Epithelial cell of prostate (primary cell): ENCODE measurements at regions not wholly inside any gene's neighbourhood (a gene's known extent, or its start where the extent isn't known, plus 50 kb on each side); places are given as distances from the start of the nearest gene placed in this dataset.
"Not testable (repeated sequence)": the region's sequence is repeated elsewhere in the genome, so short reads cannot be mapped to it uniquely, and the experiment has no call there.

Experiments used
- DNase-seq: peaks from one replicate; pipeline ENCODE4 v3.0.0-alpha.2; 2011; ENCODE audit warnings: low read depth, low spot score
- H3K27ac ChIP-seq: fragments of 450-650 bp; 2 replicates; pipeline ENCODE4 v1.5.1; 2017; ENCODE audit warnings: mild to moderate bottlenecking

GRCh38 chr7:51545131-51545530 is 228.5 kb upstream of the COBL start:
- no peak for DNase-seq
- H3K27ac ChIP-seq = no peak overlapping the region

DNA sequence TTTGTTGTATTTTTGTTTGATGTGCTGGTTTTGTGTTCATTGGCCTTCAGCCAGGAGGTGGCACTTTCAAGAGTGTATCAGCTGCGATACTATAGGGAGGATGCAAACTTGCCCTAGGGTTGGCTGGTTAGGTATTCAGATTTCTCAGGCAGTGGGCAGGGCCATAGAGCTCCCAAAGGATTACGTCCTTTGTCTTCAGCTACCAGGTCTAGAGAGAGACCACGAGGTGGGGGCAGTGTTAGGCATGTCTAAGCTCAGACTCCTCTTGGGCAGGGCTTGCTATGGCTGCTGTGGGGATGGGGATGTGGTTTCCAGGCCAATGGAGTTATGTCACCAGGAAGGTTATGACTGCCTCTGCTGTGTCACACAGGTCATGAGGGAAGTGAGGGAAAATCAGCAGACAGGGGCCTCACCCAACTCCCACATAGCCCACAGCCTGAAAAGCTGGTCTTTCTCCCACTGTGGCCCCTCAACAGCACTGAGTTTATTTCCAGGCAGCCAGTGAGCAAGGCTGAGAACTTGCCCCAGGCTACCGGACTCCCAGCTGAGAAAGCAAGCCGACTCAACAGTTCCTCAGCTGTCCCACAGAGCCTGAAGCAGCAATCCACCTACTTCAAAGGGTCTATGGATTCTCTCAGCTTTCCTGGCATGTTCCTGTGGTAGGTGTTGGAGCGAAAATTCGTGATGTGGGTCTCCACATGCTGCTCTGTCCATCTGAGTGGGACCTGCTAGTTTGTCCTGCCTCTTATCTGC is 227.4 kb upstream of the COBL start:
- no peak overlapping the region for H3K27ac ChIP-seq
- DNase-seq = no peak

- H3K27ac ChIP-seq, DNase-seq: not testable (repeated sequence)
Observed at GRCh38 chr7:51540906-51541305, 224.3 kb upstream of the COBL start.

- no peak overlapping the region for H3K27ac ChIP-seq
Observed at GRCh38 chr7:51539840-51540239, 223.2 kb upstream of the COBL start.

DNA sequence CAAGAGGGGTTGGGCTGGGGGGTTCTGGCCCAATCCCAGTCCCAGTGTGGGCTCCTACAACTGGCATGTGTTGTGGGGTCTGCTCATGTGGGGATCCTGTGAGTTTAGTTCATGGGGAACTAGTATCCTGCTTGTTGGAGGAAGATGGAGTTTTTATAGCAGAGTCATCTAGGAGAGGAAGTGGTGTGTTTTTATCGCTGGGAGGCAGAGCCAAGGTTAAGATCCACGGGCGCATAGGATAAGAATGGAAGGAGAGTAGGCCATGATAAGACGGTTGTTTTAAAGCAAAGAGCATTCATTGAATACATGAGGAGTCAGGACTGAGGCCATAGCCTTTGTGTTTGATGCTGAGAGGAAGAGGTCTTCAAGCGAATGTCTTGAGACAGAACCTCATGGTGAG is 211.6 kb upstream of the COBL start:
- no peak overlapping the region for H3K27ac ChIP-seq
- no peak for DNase-seq

More at GRCh38 chr7:51539840-51540239, 223.2 kb upstream of the COBL start:
- no peak for DNase-seq

DNA sequence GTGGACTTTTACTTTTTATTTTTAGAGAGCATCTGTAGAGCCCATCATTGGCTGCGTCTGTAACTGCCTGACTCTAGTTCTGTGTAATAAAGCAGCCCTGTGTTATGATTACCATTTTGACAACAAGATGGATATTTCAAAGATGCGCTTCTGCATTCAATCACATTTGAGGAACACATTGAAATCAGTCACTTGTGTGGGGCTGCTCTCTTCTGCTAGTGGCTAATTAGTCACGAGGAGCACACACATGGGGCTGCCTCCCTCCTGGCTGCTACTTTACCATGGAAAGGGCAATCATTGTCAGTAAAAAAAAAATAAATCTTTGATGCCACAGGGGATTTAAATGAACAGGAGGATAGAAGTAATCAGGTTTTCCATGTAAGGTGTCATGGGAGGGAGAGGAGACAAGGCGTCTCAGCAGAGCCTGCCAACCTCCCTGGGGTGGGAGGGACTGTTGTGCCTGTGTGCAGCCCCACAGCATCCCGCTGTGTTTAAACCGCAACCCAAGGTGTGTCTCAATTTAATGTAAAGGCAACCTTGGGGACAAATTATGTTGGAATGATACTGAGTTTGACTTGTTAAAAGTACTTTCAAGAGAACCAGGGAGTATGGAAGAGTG is 205.2 kb upstream of the COBL start:
- H3K27ac ChIP-seq = no peak overlapping the region
- no peak for DNase-seq

DNA sequence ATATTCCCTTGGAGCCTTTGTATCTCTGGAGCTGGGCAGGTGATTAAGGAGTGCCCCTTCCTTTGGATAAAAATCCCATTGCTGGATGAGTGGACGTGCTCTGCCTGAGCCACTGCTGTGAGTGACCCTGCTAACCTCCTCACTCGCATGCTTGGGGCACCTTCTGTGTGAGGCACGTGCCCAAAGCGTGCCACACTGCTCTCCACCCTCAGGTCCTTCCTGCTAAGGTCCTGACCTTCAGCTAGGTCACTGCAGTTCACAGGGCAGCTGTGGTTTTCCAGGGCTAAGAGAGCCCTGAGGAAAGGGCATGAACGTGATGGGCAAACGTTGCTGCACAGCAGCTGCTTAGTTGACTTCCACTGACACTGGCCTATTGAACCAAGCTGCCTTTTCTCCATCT is 204.4 kb upstream of the COBL start:
- no peak for DNase-seq
- no peak overlapping the region for H3K27ac ChIP-seq

DNA sequence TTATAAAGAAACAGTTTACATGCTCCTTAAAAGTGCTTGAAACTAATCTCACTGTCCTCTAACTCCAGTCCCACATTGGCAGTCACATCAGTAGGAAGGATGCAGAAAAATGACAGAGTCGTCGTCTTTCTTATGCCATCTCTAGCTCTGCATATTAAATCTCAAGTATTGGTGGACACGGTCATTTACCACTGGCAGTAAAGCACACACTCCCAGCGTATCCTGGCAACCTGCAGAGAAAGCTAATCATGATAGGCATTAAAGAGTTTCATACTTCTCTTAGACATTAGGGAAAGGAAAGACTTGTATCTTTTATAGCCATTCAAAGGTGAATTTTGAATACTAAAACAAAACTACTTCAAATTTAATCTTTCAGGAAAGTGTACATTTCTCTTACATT is 202.0 kb upstream of the COBL start:
- H3K27ac ChIP-seq = no peak overlapping the region
- DNase-seq = no peak

- H3K27ac ChIP-seq = no peak overlapping the region
- no peak for DNase-seq
Observed at GRCh38 chr7:51517187-51517586, 200.6 kb upstream of the COBL start.

DNA sequence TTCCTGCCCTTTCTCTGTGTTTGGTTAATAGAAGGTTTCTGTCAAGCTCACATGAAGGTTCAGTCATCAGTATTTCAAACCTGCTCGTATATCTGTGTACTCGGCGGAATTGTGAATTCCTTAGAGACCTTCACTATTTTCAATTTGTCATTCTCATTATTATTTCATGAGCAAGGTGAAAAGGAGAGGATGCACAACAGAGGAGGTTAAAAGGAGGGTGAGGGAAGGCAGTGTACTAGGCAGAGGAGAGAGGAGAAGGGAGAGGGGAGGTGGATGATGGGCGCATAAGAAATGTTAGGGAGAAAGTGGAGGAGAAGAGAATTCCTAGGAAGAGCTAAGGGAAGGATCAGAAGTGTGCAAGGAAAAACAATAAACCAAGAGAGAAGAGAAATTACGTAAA is 185.0 kb upstream of the COBL start:
- H3K27ac ChIP-seq = no peak overlapping the region
- no peak for DNase-seq

- no peak for DNase-seq
- H3K27ac ChIP-seq = no peak overlapping the region
Observed at GRCh38 chr7:51482976-51483375, 166.4 kb upstream of the COBL start.

DNA sequence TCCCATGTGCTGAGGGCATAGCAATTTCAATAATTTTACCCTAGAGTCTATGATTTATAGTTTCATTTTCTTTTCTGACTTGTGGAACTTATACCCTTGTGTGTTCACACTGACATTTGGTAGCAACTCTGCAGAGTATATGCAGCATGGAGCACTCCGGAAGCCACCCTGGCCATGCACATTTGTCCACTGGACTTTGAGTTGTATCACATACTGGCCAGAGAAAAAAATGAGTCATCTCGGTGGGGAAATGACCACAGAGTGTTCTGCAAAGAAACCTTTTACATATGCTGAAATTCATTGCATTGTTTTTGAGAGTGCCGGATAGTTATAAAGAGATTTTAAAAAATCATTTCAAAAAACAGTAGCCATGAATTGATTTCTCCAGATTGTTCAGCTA is 164.8 kb upstream of the COBL start:
- no peak for DNase-seq
- H3K27ac ChIP-seq = no peak overlapping the region

DNA sequence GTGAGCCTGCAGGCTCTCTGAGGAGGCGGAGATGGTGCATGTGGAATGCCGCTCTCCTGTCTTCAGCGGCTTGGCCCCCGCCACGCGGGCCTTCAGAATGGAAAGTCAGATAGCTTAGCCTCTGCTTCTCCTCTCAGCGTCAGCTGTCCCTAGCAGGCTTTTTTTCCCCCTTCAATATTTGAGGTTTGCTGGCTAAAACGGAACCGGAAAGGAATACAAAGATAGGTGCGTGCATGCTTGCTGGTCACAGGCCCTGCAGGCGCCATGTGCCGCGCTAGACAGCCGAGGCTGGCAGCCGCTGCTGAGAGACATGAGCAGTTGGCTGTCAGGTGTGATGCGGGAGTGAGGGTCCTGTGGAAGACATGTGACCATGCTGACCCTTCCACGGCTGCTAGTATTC is 161.2 kb upstream of the COBL start:
- no peak for DNase-seq

DNA sequence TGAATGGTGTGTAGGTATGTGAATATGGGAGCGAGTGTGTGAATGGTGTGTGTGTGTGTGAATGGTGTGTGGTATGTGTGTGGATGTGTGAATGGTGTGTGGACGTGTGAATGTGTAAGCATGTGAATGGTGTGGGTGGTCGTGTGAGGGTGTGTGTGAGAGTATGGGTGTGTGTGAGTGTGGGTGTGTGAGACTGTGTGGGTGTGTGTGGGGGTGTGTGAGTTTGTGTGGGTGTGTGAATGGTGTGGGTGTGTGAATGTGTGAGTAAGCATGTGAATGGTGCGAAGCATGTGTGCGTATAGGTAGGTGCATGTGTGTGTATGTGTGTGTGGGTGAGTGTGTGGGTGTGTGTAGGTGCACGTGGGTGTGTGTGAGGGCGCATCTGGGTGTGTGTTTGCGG is 160.7 kb upstream of the COBL start:
- H3K27ac ChIP-seq = no peak overlapping the region
- DNase-seq = no peak

More for the DNA sequence above, 161.2 kb upstream of the COBL start:
- no peak overlapping the region for H3K27ac ChIP-seq

DNA sequence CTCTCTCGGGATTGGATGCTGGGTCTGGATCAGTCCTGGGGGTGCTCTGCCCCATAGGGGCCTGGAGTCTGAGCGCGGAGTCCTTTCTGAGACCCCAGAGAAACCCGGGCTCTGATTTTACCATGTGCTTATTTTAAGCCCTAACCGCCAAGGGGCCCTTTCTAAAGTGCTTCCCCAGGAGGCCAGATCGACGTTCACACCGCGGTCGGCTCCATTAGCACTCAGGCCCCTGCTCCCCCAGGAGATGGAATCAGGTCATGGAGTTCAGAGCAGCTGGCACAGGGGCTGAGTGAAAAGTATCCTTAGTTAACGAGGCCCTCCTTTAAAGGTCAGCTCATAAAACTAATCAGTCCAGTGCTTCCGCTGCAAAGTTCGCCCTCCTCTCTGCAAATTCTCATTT is 159.4 kb upstream of the COBL start:
- no peak for DNase-seq

GRCh38 chr7:51472873-51473272 is 156.3 kb upstream of the COBL start:
- DNase-seq = no peak
- no peak overlapping the region for H3K27ac ChIP-seq

More for the DNA sequence above, 159.4 kb upstream of the COBL start:
- no peak overlapping the region for H3K27ac ChIP-seq

GRCh38 chr7:51471981-51472296 is 155.3 kb upstream of the COBL start:
- no peak for DNase-seq
- H3K27ac ChIP-seq = no peak overlapping the region

DNA sequence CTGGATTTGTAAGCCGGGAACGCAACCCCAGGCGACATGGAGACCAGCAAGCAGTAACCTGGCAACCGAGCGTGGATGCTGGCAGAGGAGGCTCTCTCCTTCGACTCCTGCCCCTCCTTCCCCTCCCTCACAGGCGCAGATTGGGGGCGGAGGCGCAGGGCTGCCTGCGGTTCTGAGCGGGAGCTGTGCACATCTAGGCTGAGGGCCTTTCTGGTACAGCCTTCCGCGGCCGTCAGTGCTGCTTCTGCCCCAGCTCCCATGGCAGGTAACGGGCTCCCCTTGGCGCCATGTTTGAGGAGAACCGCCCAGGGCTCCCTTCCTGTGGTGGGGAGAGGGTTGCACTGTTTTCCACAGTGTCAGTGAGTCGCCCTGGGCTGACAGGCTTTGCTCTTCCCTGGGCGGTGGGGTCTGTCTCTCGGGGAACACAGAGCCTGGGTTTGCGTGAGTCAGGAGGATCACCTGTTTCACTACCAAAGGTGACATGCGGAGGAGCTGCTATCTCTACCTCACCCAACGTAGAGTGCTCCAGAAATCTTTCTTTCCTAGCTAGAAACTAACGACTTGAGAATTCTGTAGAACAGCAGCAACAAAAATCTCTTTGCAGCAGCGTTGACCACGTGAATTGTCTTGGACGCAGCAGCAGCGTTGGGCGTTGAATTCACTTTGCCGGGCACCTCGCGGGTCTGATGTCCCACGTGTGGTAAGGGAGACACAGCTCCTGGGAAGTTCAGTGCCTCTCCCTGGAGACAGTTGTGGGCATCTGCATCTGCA is 154.8 kb upstream of the COBL start:
- no peak overlapping the region for H3K27ac ChIP-seq
- DNase-seq = no peak

GRCh38 chr7:51467384-51468017 is 150.9 kb upstream of the COBL start:
- DNase-seq = no peak
- H3K27ac ChIP-seq = no peak overlapping the region

DNA sequence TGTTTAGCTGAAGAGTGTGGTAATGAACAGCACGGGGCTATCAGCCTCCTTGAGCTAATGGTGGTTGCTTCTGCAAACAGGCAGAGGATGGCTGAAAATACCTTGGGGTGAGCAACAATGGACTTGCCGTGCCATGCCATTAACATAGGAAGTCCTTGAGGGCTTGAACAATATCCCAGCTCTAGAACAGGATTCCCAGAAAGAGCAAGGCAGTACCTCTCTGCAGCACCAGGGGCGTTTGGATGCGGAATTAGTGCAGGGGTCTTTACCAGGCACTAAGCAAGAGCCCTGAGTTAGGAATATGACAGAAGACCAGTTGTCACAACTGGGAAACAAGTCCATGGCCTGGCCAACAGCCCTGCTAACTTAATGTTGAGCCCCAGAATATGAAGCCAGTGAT is 143.2 kb upstream of the COBL start:
- DNase-seq = no peak

DNA sequence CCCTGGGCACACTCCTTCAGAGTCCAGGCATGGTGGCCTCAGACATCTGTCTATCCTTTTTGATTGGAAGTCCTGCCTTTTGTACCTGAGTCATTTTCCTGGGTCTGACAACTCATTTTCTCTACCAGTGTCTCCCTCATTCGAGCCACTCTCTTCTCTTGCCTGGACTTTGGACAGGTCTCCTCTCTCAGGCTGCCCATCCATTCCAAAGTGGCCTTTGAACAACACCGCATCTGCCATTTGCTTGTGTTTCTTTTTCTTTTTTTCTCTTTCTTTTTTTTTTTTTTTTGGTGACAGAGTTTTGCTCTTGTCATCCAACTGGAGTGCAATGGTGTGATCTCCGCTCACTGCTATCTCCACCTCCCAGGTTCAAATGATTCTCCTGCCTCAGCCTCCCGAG is 142.1 kb upstream of the COBL start:
- no peak for DNase-seq
- no peak overlapping the region for H3K27ac ChIP-seq

More for the DNA sequence above, 143.2 kb upstream of the COBL start:
- no peak overlapping the region for H3K27ac ChIP-seq
